ENCODE measurements at regions not wholly inside any gene's neighbourhood (a gene's known extent, or its start where the extent isn't known, plus 50 kb on each side); places are given as distances from the start of the nearest gene placed in this dataset.

GRCh38 chr4:59704616-59705015, 1495.5 kb upstream of the ADGRL3 start:
- TF ChIP-seq TEAD4 (IDR thresholded peaks at IDR 0.05) (no peak), EP300 (IDR thresholded peaks at IDR 0.05; ENCODE audit: borderline replicate concordance) (no peak), CEBPB (IDR thresholded peaks at IDR 0.05) (no peak), FOXM1 (IDR thresholded peaks at IDR 0.05; ENCODE audit: borderline replicate concordance, low read depth) (no peak), NFIC (IDR thresholded peaks at IDR 0.05) (no peak), CREB1 (IDR thresholded peaks at IDR 0.05; ENCODE audit: low read depth) (no peak), EGR1 (IDR thresholded peaks at IDR 0.05) (no peak)

GRCh38 chr4:59712470-59712869, 1487.7 kb upstream of the ADGRL3 start:
- TF ChIP-seq FOXM1 (IDR thresholded peaks at IDR 0.05; ENCODE audit: borderline replicate concordance, low read depth) (no peak), TEAD4 (IDR thresholded peaks at IDR 0.05) (no peak), CREB1 (IDR thresholded peaks at IDR 0.05; ENCODE audit: low read depth) (no peak), CEBPB (IDR thresholded peaks at IDR 0.05) (no peak), RAD21 (IDR thresholded peaks at IDR 0.05; ENCODE audit: low read depth) (no peak), TCF12 (IDR thresholded peaks at IDR 0.05; ENCODE audit: low read depth) (no peak), MAX (IDR thresholded peaks at IDR 0.05) (no peak)
- TF ChIP-seq, protein P1, sequence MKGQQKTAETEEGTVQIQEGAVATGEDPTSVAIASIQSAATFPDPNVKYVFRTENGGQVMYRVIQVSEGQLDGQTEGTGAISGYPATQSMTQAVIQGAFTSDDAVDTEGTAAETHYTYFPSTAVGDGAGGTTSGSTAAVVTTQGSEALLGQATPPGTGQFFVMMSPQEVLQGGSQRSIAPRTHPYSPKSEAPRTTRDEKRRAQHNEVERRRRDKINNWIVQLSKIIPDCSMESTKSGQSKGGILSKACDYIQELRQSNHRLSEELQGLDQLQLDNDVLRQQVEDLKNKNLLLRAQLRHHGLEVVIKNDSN (IDR thresholded peaks at IDR 0.05) = no peak

GRCh38 chr4:59727745-59728144, 1472.4 kb upstream of the ADGRL3 start:
- TF ChIP-seq EP300 (IDR thresholded peaks at IDR 0.05; ENCODE audit: borderline replicate concordance) (no peak), EGR1 (IDR thresholded peaks at IDR 0.05) (no peak), ZBTB7A (IDR thresholded peaks at IDR 0.05; ENCODE audit: low read depth) (no peak), MAX (IDR thresholded peaks at IDR 0.05) (no peak), TAF1 (IDR thresholded peaks at IDR 0.05; ENCODE audit: low read depth) (no peak), TCF12 (IDR thresholded peaks at IDR 0.05; ENCODE audit: low read depth) (no peak), CEBPB (IDR thresholded peaks at IDR 0.05) (no peak), TEAD4 (IDR thresholded peaks at IDR 0.05) (no peak), RAD21 (IDR thresholded peaks at IDR 0.05; ENCODE audit: low read depth) (no peak), YY1 (IDR thresholded peaks at IDR 0.05; ENCODE audit: low read depth) (no peak), FOXM1 (IDR thresholded peaks at IDR 0.05; ENCODE audit: borderline replicate concordance, low read depth) (no peak), NFIC (IDR thresholded peaks at IDR 0.05) (no peak), CREB1 (IDR thresholded peaks at IDR 0.05; ENCODE audit: low read depth) (no peak)
- TF ChIP-seq, protein P1 (IDR thresholded peaks at IDR 0.05) = no peak
- TF ChIP-seq, protein P2, sequence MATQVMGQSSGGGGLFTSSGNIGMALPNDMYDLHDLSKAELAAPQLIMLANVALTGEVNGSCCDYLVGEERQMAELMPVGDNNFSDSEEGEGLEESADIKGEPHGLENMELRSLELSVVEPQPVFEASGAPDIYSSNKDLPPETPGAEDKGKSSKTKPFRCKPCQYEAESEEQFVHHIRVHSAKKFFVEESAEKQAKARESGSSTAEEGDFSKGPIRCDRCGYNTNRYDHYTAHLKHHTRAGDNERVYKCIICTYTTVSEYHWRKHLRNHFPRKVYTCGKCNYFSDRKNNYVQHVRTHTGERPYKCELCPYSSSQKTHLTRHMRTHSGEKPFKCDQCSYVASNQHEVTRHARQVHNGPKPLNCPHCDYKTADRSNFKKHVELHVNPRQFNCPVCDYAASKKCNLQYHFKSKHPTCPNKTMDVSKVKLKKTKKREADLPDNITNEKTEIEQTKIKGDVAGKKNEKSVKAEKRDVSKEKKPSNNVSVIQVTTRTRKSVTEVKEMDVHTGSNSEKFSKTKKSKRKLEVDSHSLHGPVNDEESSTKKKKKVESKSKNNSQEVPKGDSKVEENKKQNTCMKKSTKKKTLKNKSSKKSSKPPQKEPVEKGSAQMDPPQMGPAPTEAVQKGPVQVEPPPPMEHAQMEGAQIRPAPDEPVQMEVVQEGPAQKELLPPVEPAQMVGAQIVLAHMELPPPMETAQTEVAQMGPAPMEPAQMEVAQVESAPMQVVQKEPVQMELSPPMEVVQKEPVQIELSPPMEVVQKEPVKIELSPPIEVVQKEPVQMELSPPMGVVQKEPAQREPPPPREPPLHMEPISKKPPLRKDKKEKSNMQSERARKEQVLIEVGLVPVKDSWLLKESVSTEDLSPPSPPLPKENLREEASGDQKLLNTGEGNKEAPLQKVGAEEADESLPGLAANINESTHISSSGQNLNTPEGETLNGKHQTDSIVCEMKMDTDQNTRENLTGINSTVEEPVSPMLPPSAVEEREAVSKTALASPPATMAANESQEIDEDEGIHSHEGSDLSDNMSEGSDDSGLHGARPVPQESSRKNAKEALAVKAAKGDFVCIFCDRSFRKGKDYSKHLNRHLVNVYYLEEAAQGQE (IDR thresholded peaks at IDR 0.05; ENCODE audit: low read depth) = no peak

DNA sequence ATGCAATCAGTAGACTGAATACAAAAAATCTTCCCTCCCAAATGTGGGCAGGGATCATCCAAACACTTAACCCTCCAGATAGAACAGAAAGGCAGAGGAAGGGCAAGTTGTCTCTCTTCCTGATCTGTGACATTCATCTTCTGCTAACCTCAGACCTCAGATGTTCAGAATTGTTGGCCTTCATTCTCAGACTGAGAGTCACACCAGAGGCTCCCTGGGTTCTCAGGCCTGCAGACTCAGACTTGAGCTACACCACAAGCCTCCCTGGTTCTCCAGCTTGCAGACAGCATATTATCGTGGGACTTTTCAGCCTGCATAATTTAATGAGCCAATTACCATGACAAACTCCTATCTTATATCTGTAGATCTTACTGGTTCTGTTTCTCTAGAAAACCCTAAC, 1471.6 kb upstream of the ADGRL3 start:
- TF ChIP-seq TAF1 (IDR thresholded peaks at IDR 0.05; ENCODE audit: low read depth) = no peak
- TF ChIP-seq NFIC (IDR thresholded peaks at IDR 0.05) = no peak
- no peak for TF ChIP-seq FOXM1 (IDR thresholded peaks at IDR 0.05; ENCODE audit: borderline replicate concordance, low read depth)
- no peak for TF ChIP-seq TEAD4 (IDR thresholded peaks at IDR 0.05)
- TF ChIP-seq EGR1 (IDR thresholded peaks at IDR 0.05) = no peak

- TF ChIP-seq CREB1 (IDR thresholded peaks at IDR 0.05; ENCODE audit: low read depth) (no peak), NFIC (IDR thresholded peaks at IDR 0.05) (no peak), CEBPB (IDR thresholded peaks at IDR 0.05) (no peak), MAX (IDR thresholded peaks at IDR 0.05) (no peak), ZBTB7A (IDR thresholded peaks at IDR 0.05; ENCODE audit: low read depth) (no peak)
- TF ChIP-seq, protein P1 (IDR thresholded peaks at IDR 0.05) = no peak
- TF ChIP-seq, protein P2 (IDR thresholded peaks at IDR 0.05; ENCODE audit: low read depth) = no peak
These were observed 1470.8 kb upstream of the ADGRL3 start for GRCh38 chr4:59729321-59729720.

DNA sequence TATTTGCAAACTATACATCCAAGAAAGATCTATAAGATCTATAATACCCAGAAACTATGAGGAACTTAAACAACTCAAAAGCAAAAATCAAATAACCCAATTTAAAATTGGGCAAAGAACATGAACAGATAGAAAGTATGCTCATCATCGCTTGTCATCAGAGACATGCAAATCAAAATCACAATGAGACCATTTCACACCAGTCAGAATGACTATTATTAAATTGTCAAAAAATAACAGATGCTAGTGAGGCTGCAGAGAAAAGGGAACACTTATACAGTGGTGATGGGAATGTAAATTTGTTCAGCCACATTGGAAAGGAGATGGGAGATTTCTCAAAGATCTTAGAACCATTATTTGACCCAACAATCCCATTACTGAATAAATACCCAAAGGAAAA, 1451.7 kb upstream of the ADGRL3 start:
- TF ChIP-seq EP300 (IDR thresholded peaks at IDR 0.05; ENCODE audit: borderline replicate concordance) (no peak), TEAD4 (IDR thresholded peaks at IDR 0.05) (no peak), CREB1 (IDR thresholded peaks at IDR 0.05; ENCODE audit: low read depth) (no peak), RAD21 (IDR thresholded peaks at IDR 0.05; ENCODE audit: low read depth) (no peak), EGR1 (IDR thresholded peaks at IDR 0.05) (no peak), CEBPB (IDR thresholded peaks at IDR 0.05) (no peak), FOXM1 (IDR thresholded peaks at IDR 0.05; ENCODE audit: borderline replicate concordance, low read depth) (no peak), YY1 (IDR thresholded peaks at IDR 0.05; ENCODE audit: low read depth) (no peak), NFIC (IDR thresholded peaks at IDR 0.05) (no peak), ZBTB7A (IDR thresholded peaks at IDR 0.05; ENCODE audit: low read depth) (no peak), TAF1 (IDR thresholded peaks at IDR 0.05; ENCODE audit: low read depth) (no peak)
- TF ChIP-seq, protein P2 (IDR thresholded peaks at IDR 0.05; ENCODE audit: low read depth) = no peak
- TF ChIP-seq, protein P1 (IDR thresholded peaks at IDR 0.05) = no peak

All from Ishikawa (cell line).